MM.1S (cell line): ENCODE measurements at regions not wholly inside any gene's neighbourhood (a gene's known extent, or its start where the extent isn't known, plus 50 kb on each side); places are given as distances from the start of the nearest gene placed in this dataset.

Source experiments
- DNase-seq: peaks from one replicate; pipeline ENCODE4 v3.0.0-alpha.2; 2015
- H2AFZ ChIP-seq: fragments of 300-600 bp; sonication (generic); 2 replicates; pipeline ENCODE4 v1.6.0; 2016; ENCODE audit warnings: antibody characterized with exemption, low read length
- H3F3A ChIP-seq: fragments of 300-600 bp; sonication (generic); 2 replicates; pipeline ENCODE4 v1.6.1; 2016; ENCODE audit warnings: mild to moderate bottlenecking, antibody characterized with exemption, low read length, moderate library complexity, mixed read lengths; ENCODE audit not compliant: insufficient read depth
- H3K27ac ChIP-seq: fragments of 300-600 bp; sonication (generic); 2 replicates; pipeline ENCODE4 v1.5.1; 2016; ENCODE audit warnings: mild to moderate bottlenecking, low read length
- H3K27me3 ChIP-seq: fragments of 300-600 bp; sonication (generic); replicated peaks from 2 replicates; pipeline ENCODE4 v1.6.0; 2016; ENCODE audit warnings: low read length; ENCODE audit not compliant: insufficient read depth
- H3K36me3 ChIP-seq: fragments of 300-600 bp; sonication (generic); replicated peaks from 2 replicates; pipeline ENCODE4 v1.6.1; 2016; ENCODE audit warnings: mild to moderate bottlenecking, low read length, mixed read lengths; ENCODE audit not compliant: insufficient read depth
- H3K4me1 ChIP-seq: fragments of 300-600 bp; sonication (generic); 2 replicates; pipeline ENCODE4 v1.6.1; 2016; ENCODE audit warnings: low read length, mixed read lengths
- H3K4me2 ChIP-seq: fragments of 300-600 bp; sonication (generic); 2 replicates; pipeline ENCODE4 v1.6.0; 2016; ENCODE audit warnings: low read depth, low read length
- H3K4me3 ChIP-seq: fragments of 300-600 bp; sonication (generic); 2 replicates; pipeline ENCODE4 v1.5.1; 2016; ENCODE audit warnings: low read length, mixed read lengths
- H3K79me2 ChIP-seq: fragments of 300-600 bp; sonication (generic); 2 replicates; pipeline ENCODE4 v1.6.1; 2016; ENCODE audit warnings: mixed run types, low read length, mixed read lengths
- H3K9ac ChIP-seq: fragments of 300-600 bp; sonication (generic); 2 replicates; pipeline ENCODE4 v1.6.1; 2016; ENCODE audit warnings: low read length, mixed read lengths
- H3K9me2 ChIP-seq: fragments of 300-600 bp; sonication (generic); replicated peaks from 2 replicates; pipeline ENCODE4 v1.6.1; 2016; ENCODE audit warnings: mild to moderate bottlenecking, low read length, mixed read lengths; ENCODE audit not compliant: insufficient read depth
- H3K9me3 ChIP-seq: fragments of 300-600 bp; sonication (generic); replicated peaks from 2 replicates; pipeline ENCODE4 v1.6.1; 2016; ENCODE audit warnings: mild to moderate bottlenecking, low read length, mixed read lengths; ENCODE audit not compliant: insufficient read depth
- H4K20me1 ChIP-seq: fragments of 300-600 bp; sonication (generic); 2 replicates; pipeline ENCODE4 v1.6.1; 2016; ENCODE audit warnings: mild to moderate bottlenecking, low read length, moderate library complexity, mixed read lengths; ENCODE audit not compliant: insufficient read depth
- CTCF ChIP-seq: fragments of 300-600 bp; sonication (generic); IDR thresholded peaks from 2 replicates; pipeline ENCODE4 v1.5.1; 2016; ENCODE audit warnings: antibody characterized with exemption, low read length, mixed read lengths
- EZH2 ChIP-seq: fragments of 300-600 bp; sonication (generic); optimal IDR thresholded peaks from 2 replicates; pipeline ENCODE3; 2017; ENCODE audit warnings: low read depth, mild to moderate bottlenecking, antibody characterized with exemption, low read length, mixed read lengths
- EZH2phosphoT487 ChIP-seq: fragments of 300-600 bp; sonication (generic); IDR thresholded peaks from 2 replicates; pipeline ENCODE4 v1.6.1; 2018; ENCODE audit warnings: antibody characterized with exemption, low read length

- H3K4me3 ChIP-seq, result no peak overlapping the region
- TF ChIP-seq EZH2phosphoT487 (no peak), CTCF (no peak), EZH2 (no peak)
- no peak overlapping the region for H2AFZ ChIP-seq
- no peak overlapping the region for H3K4me2 ChIP-seq
- H3K79me2 ChIP-seq, result no peaks in the 10 kb centered on the region
- DNase-seq, result no peak
- no peaks in the 10 kb centered on the region for H3K4me1 ChIP-seq
- H3K27me3 ChIP-seq, result no peaks in the 10 kb centered on the region
- H3K9me3 ChIP-seq, result no peaks in the 10 kb centered on the region
- no peaks in the 10 kb centered on the region for H3F3A ChIP-seq
- no peak overlapping the region for H3K9ac ChIP-seq
- H3K9me2 ChIP-seq, result no peaks in the 10 kb centered on the region
- H4K20me1 ChIP-seq, result no peaks in the 10 kb centered on the region
- no peaks in the 10 kb centered on the region for H3K36me3 ChIP-seq
- no peak overlapping the region for H3K27ac ChIP-seq
Observed at GRCh38 chr4:100953616-100954015, 393.7 kb downstream of the PPP3CA start.

- DNase-seq, result no peak
- no peak overlapping the region for H3K9ac ChIP-seq
- no peaks in the 10 kb centered on the region for H3F3A ChIP-seq
- no peaks in the 10 kb centered on the region for H3K79me2 ChIP-seq
- no peaks in the 10 kb centered on the region for H3K9me3 ChIP-seq
- no peak overlapping the region for H3K27ac ChIP-seq
- no peaks in the 10 kb centered on the region for H3K9me2 ChIP-seq
- no peaks in the 10 kb centered on the region for H3K36me3 ChIP-seq
- TF ChIP-seq CTCF, result no peak
- TF ChIP-seq EZH2, result no peak
- no peak for TF ChIP-seq EZH2phosphoT487
- H3K27me3 ChIP-seq, result no peaks in the 10 kb centered on the region
- no peak overlapping the region for H3K4me3 ChIP-seq
- H3K4me1 ChIP-seq, result no peaks in the 10 kb centered on the region
- no peak overlapping the region for H2AFZ ChIP-seq
- no peaks in the 10 kb centered on the region for H4K20me1 ChIP-seq
- no peak overlapping the region for H3K4me2 ChIP-seq
Observed at GRCh38 chr4:100952590-100952989, 394.7 kb downstream of the PPP3CA start.

- Histone ChIP-seq H3K36me3 (no peaks in the 10 kb centered on the region), H3K9me3 (no peaks in the 10 kb centered on the region), H3K4me1 (peaks cover 12% of the 10 kb centered on the region; the same call in 1 of the 2 replicates), H4K20me1 (no peaks in the 10 kb centered on the region), H3K4me3 (no peak overlapping the region), H3K4me2 (no peak overlapping the region), H3K9me2 (no peaks in the 10 kb centered on the region), H3K79me2 (no peaks in the 10 kb centered on the region), H3K9ac (no peak overlapping the region), H2AFZ (no peak overlapping the region), H3K27ac (no peak overlapping the region), H3F3A (no peaks in the 10 kb centered on the region), H3K27me3 (no peaks in the 10 kb centered on the region)
- no peak for DNase-seq
- TF ChIP-seq EZH2phosphoT487 (no peak), CTCF (no peak), EZH2 (no peak)
Observed at GRCh38 chr4:100949350-100949935, 397.9 kb downstream of the PPP3CA start.
